H1 (cell line): ENCODE measurements at regions not wholly inside any gene's neighbourhood (a gene's known extent, or its start where the extent isn't known, plus 50 kb on each side); places are given as distances from the start of the nearest gene placed in this dataset.

Source experiments
- CTCF ChIA-PET: fragments of 300-600 bp; sonication (Branson Sonifier 250); formaldehyde crosslinking; loops from one replicate; lab custom pipeline; 2021; ENCODE audit not compliant: partially characterized antibody; lab: Charles Lee
- POLR2A ChIA-PET: fragments of 300-600 bp; sonication (Branson Sonifier 250); formaldehyde crosslinking; loops from one replicate; lab custom pipeline; 2021; ENCODE audit warnings: inconsistent platforms; ENCODE audit not compliant: partially characterized antibody; lab: Charles Lee
- DNase-seq, 2 experiments: peaks; one replicate each; pipeline versions ENCODE4 v3.0.0 to v3.0.0-alpha.2; 2010 to 2022; ENCODE audit warnings: low spot score in 2 of 2, low read depth in 1 of 2, mixed read lengths in 1 of 2
- FAIRE-seq: peaks from 2 replicates; lab custom pipeline; 2011; peaks lifted over from hg19 to GRCh38; lab: Jason Lieb, UNC
- H2AFZ ChIP-seq: 2 replicates; pipeline ENCODE4 v1.8.1; 2012; ENCODE audit warnings: low read length, inconsistent platforms
- H2AK5ac ChIP-seq: 2 replicates; pipeline ENCODE4 v1.6.1; 2013; ENCODE audit warnings: low read depth, low read length
- H2BK120ac ChIP-seq: replicated peaks from 2 replicates; pipeline ENCODE3; 2013; ENCODE audit warnings: low read depth, low read length, inconsistent platforms
- H2BK12ac ChIP-seq: 2 replicates; pipeline ENCODE4 v1.6.1; 2013; ENCODE audit warnings: low read depth, low read length
- H2BK15ac ChIP-seq: 2 replicates; pipeline ENCODE4 v1.6.1; 2013; ENCODE audit warnings: low read length
- H2BK20ac ChIP-seq: 2 replicates; pipeline ENCODE4 v1.6.1; 2013; ENCODE audit warnings: low read length
- H2BK5ac ChIP-seq: 2 replicates; pipeline ENCODE4 v1.6.1; 2013; ENCODE audit warnings: low read depth, low read length
- H3K14ac ChIP-seq: 2 replicates; pipeline ENCODE4 v1.6.1; 2013; ENCODE audit warnings: inconsistent platforms; ENCODE audit not compliant: insufficient read length
- H3K18ac ChIP-seq: 2 replicates; pipeline ENCODE4 v1.6.1; 2013; ENCODE audit warnings: low read length; ENCODE audit errors: extremely low read depth
- H3K23ac ChIP-seq: 2 replicates; pipeline ENCODE4 v1.6.1; 2013; ENCODE audit warnings: inconsistent platforms; ENCODE audit not compliant: insufficient read length
- H3K23me2 ChIP-seq: 2 replicates; pipeline ENCODE4 v1.6.1; 2013; ENCODE audit warnings: low read depth, low read length
- H3K27ac ChIP-seq: 2 replicates; pipeline ENCODE4 v1.6.1; 2011; ENCODE audit warnings: low read depth, low read length, inconsistent platforms
- H3K27me3 ChIP-seq, 4 experiments: replicated peaks in 1 of 4; 1 replicate in 1 of 4; 2 replicates in 3 of 4; pipeline versions ENCODE4 v1.6.1 to v1.8.1; 2011 to 2013; ENCODE audit warnings: low read length in 3 of 4, mild to moderate bottlenecking in 3 of 4, inconsistent platforms in 2 of 4, mixed read lengths in 2 of 4, moderate library complexity in 1 of 4; ENCODE audit not compliant: control insufficient read depth in 3 of 4, insufficient read depth in 3 of 4; ENCODE audit errors: extremely low read depth in 1 of 4
- H3K36me3 ChIP-seq, 4 experiments: 2 replicates each; pipeline versions ENCODE4 v1.6.1 to v1.8.1; 2011 to 2013; ENCODE audit warnings: mild to moderate bottlenecking in 4 of 4, low read length in 3 of 4, moderate library complexity in 2 of 4, control low read depth in 1 of 4, inconsistent platforms in 1 of 4; ENCODE audit not compliant: insufficient read depth in 4 of 4, control insufficient read depth in 2 of 4
- H3K4ac ChIP-seq: replicated peaks from 2 replicates; pipeline ENCODE3; 2013; ENCODE audit warnings: low read length, low read depth, mixed read lengths, inconsistent platforms; ENCODE audit not compliant: insufficient read length
- H3K4me1 ChIP-seq, 4 experiments: replicated peaks in 1 of 4; 1 replicate in 1 of 4; 2 replicates in 3 of 4; pipeline versions ENCODE4 v1.6.1 to v1.8.1; 2011 to 2013; ENCODE audit warnings: low read length in 3 of 4, inconsistent platforms in 2 of 4, mixed read lengths in 1 of 4; ENCODE audit not compliant: insufficient read depth in 4 of 4, control insufficient read depth in 3 of 4
- H3K4me2 ChIP-seq, 2 experiments: 2 replicates each; pipeline versions ENCODE4 v1.6.1 to v1.8.1; 2011 to 2013; ENCODE audit warnings: low read depth in 2 of 2, low read length in 2 of 2, control low read depth in 1 of 2, inconsistent platforms in 1 of 2, mild to moderate bottlenecking in 1 of 2; ENCODE audit not compliant: insufficient read depth in 1 of 2
- H3K4me3 ChIP-seq, 4 experiments: fragments of 200-600, 300-600 bp in 1 of 4; sonication (generic), shearing (Covaris generic), sonication (Bioruptor Twin) in 1 of 4; 2 replicates each; pipeline versions ENCODE4 v1.5.1 to v1.8.1; 2011 to 2016; ENCODE audit warnings: low read length in 4 of 4, low read depth in 3 of 4, control low read depth in 2 of 4, inconsistent platforms in 2 of 4, mild to moderate bottlenecking in 2 of 4, mixed read lengths in 1 of 4, moderate library complexity in 1 of 4; ENCODE audit not compliant: insufficient read depth in 2 of 4; ENCODE audit errors: extremely low read depth in 1 of 4
- H3K56ac ChIP-seq: replicated peaks from 2 replicates; pipeline ENCODE3; 2013; ENCODE audit warnings: low read depth, mild to moderate bottlenecking, mixed read lengths, low read length, inconsistent platforms; ENCODE audit not compliant: insufficient read length
- H3K79me1 ChIP-seq: 2 replicates; pipeline ENCODE4 v1.6.1; 2013; ENCODE audit warnings: low read depth, low read length, control low read depth
- H3K79me2 ChIP-seq, 2 experiments: 2 replicates each; pipeline versions ENCODE4 v1.6.1 to v1.8.1; 2012 to 2013; ENCODE audit warnings: low read length in 2 of 2, mild to moderate bottlenecking in 2 of 2, inconsistent platforms in 1 of 2; ENCODE audit not compliant: insufficient read depth in 2 of 2, control insufficient read depth in 1 of 2
- H3K9ac ChIP-seq, 4 experiments: replicated peaks in 1 of 4; 1 replicate in 1 of 4; 2 replicates in 3 of 4; pipeline versions ENCODE4 v1.6.1 to v1.8.1; 2011 to 2013; ENCODE audit warnings: low read depth in 3 of 4, low read length in 3 of 4, control low read depth in 2 of 4, mild to moderate bottlenecking in 2 of 4, moderate library complexity in 2 of 4, inconsistent platforms in 1 of 4; ENCODE audit errors: extremely low read depth in 1 of 4
- H3K9me3 ChIP-seq, 2 experiments: 2 replicates each; pipeline versions ENCODE4 v1.6.1 to v1.8.1; 2012 to 2013; ENCODE audit warnings: mild to moderate bottlenecking in 2 of 2, moderate library complexity in 2 of 2, control low read depth in 1 of 2, inconsistent platforms in 1 of 2, low read depth in 1 of 2, low read length in 1 of 2, mixed read lengths in 1 of 2; ENCODE audit not compliant: insufficient read depth in 2 of 2
- H4K20me1 ChIP-seq, 2 experiments: replicated peaks in 1 of 2; 2 replicates each; pipeline versions ENCODE3 to v1.8.1; 2011 to 2013; ENCODE audit warnings: inconsistent platforms in 2 of 2, low read length in 2 of 2, mild to moderate bottlenecking in 1 of 2; ENCODE audit not compliant: insufficient read depth in 2 of 2, control insufficient read depth in 1 of 2
- H4K5ac ChIP-seq: 2 replicates; pipeline ENCODE4 v1.6.1; 2013; ENCODE audit warnings: low read length, low read depth, mixed read lengths, inconsistent platforms; ENCODE audit not compliant: insufficient read length
- H4K8ac ChIP-seq: 2 replicates; pipeline ENCODE4 v1.8.0; 2013; ENCODE audit warnings: mild to moderate bottlenecking, moderate library complexity, low read length, inconsistent platforms; ENCODE audit not compliant: insufficient read depth; ENCODE audit errors: extremely low read depth
- H4K91ac ChIP-seq: replicated peaks from 2 replicates; pipeline ENCODE3; 2013; ENCODE audit warnings: low read length, mixed read lengths, inconsistent platforms; ENCODE audit not compliant: insufficient read length
- ATF3 ChIP-seq: IDR thresholded peaks from 2 replicates; pipeline ENCODE4 v1.6.1; 2011; ENCODE audit warnings: low read depth, mild to moderate bottlenecking, low read length; ENCODE audit not compliant: insufficient read depth
- CTBP2 ChIP-seq: IDR thresholded peaks from 2 replicates; pipeline ENCODE4 v1.7.0; 2011; ENCODE audit warnings: borderline replicate concordance, mild to moderate bottlenecking, moderate library complexity, mixed read lengths, low read length; ENCODE audit not compliant: insufficient read depth, insufficient read length
- FOSL1 ChIP-seq: IDR thresholded peaks from 2 replicates; pipeline ENCODE4 v1.6.1; 2011; ENCODE audit warnings: mild to moderate bottlenecking, low read depth, low read length, moderate library complexity; ENCODE audit not compliant: insufficient read depth
- MAFK ChIP-seq: IDR thresholded peaks from 2 replicates; pipeline ENCODE4 v1.6.1; 2012; ENCODE audit warnings: low read depth, mild to moderate bottlenecking, improper control_type of control experiment, low read length
- NANOG ChIP-seq: IDR thresholded peaks from 2 replicates; pipeline ENCODE4 v1.6.1; 2011; ENCODE audit warnings: low read length, low read depth, mild to moderate bottlenecking, inconsistent platforms; ENCODE audit not compliant: insufficient read depth, poor library complexity, severe bottlenecking
- POLR2AphosphoS5 ChIP-seq: IDR thresholded peaks from 2 replicates; pipeline ENCODE4 v1.6.1; 2011; ENCODE audit warnings: low read depth, low read length
- RAD21 ChIP-seq, 2 experiments: IDR thresholded peaks in 1 of 2; conservative IDR thresholded peaks in 1 of 2; 2 replicates each; pipeline ENCODE4 v1.6.1; 2011; ENCODE audit warnings: low read depth in 2 of 2, low read length in 2 of 2, improper control_type of control experiment in 1 of 2, inconsistent platforms in 1 of 2, mild to moderate bottlenecking in 1 of 2, moderate library complexity in 1 of 2
- RFX5 ChIP-seq: IDR thresholded peaks from 2 replicates; pipeline ENCODE4 v1.6.1; 2011; ENCODE audit warnings: low read depth, low read length, improper control_type of control experiment, borderline replicate concordance
- SIX5 ChIP-seq: IDR thresholded peaks from 2 replicates; pipeline ENCODE4 v1.6.1; 2011; ENCODE audit warnings: mild to moderate bottlenecking, low read depth, low read length
- SRF ChIP-seq: IDR thresholded peaks from 2 replicates; pipeline ENCODE4 v1.6.1; 2011; ENCODE audit warnings: mild to moderate bottlenecking, low read depth, low read length, moderate library complexity
- TAF7 ChIP-seq: optimal IDR thresholded peaks from 2 replicates; pipeline ENCODE3; 2011; ENCODE audit warnings: low read depth, mild to moderate bottlenecking, inconsistent platforms, low read length, moderate library complexity, borderline replicate concordance
- TEAD4 ChIP-seq: IDR thresholded peaks from 2 replicates; pipeline ENCODE4 v1.6.1; 2012; ENCODE audit warnings: low read depth, low read length, inconsistent platforms, mixed read lengths
- ZNF274 ChIP-seq: IDR thresholded peaks from 2 replicates; pipeline ENCODE4 v1.7.0; 2012; ENCODE audit warnings: low read length, borderline replicate concordance; ENCODE audit errors: extremely low read depth
- WGBS, 2 experiments: shearing (Covaris generic) in 1 of 2; methylation state at CpG; one replicate each; pipeline versions ENCODE4 v1.1.6 to v1.1.7; 2013 to 2015; ENCODE audit warnings: low lambda C conversion rate in 2 of 2, mixed read lengths in 2 of 2, inconsistent platforms in 1 of 2, low coverage in 1 of 2, missing lambda C conversion rate in 1 of 2; ENCODE audit not compliant: insufficient replicate concordance in 2 of 2, insufficient coverage in 1 of 2, insufficient read length in 1 of 2; ENCODE audit errors: extremely low coverage in 1 of 2, missing lambda C conversion rate in 1 of 2; 5-methylcytosine and 5-hydroxymethylcytosine counted together

GRCh38 chr21:32203877-32204480 lies 74.9 kb downstream of the MIS18A start:
- Histone ChIP-seq H2BK12ac (no peak overlapping the region), H3K79me1 (no peaks in the 10 kb centered on the region), H3K4me1 (no peaks in the 10 kb centered on the region), H2BK120ac (no peak overlapping the region), H4K91ac (no peak overlapping the region), H4K5ac (no peak overlapping the region), H2BK20ac (no peak overlapping the region), H3K56ac (no peak overlapping the region), H3K79me2 (no peaks in the 10 kb centered on the region), H3K14ac (no peak overlapping the region), H3K36me3 (no peaks in the 10 kb centered on the region), H3K9ac (no peak overlapping the region), H4K20me1 (no peaks in the 10 kb centered on the region), H2AFZ (no peak overlapping the region), H3K18ac (no peak overlapping the region), H3K23ac (no peak overlapping the region), H3K4me3 (no peak overlapping the region), H3K4ac (no peak overlapping the region), H2BK15ac (no peak overlapping the region), H2BK5ac (no peak overlapping the region), H3K27ac (no peak overlapping the region), H3K23me2 (no peaks in the 10 kb centered on the region), H3K9me3 (no peaks in the 10 kb centered on the region), H4K8ac (no peak overlapping the region), H2AK5ac (no peak overlapping the region), H3K27me3 (no peaks in the 10 kb centered on the region), H3K4me2 (no peak overlapping the region)
- FAIRE-seq (no peak), DNase-seq (no peak)
- ChIA-PET CTCF (interaction anchor here (0.6 kb wide), 2 partner anchors 11 to 59 kb away, joined by 5 to 8 read pairs; no protein-coding TSS in a partner anchor), POLR2A (no interaction called here)
- WGBS, 2 experiments = 85% methylated on average over 6 of the region's 6 CpGs; no CpG with 5 or more reads in 1 of the 2 experiments
- TF ChIP-seq NANOG (no peak), POLR2AphosphoS5 (no peak), RAD21 (IDR thresholded peaks at IDR 0.05 in 1 of 2, conservative IDR thresholded peaks at IDR 0.05 in 1 of 2; ENCODE audit: low read depth in 2 of 2, low read length in 2 of 2) (no peak), ZNF274 (no peak), RFX5 (no peak), ATF3 (no peak), FOSL1 (no peak), TEAD4 (no peak), SIX5 (no peak), MAFK (no peak), CTBP2 (no peak), TAF7 (no peak), SRF (no peak)
